ENCODE measurements at regions not wholly inside any gene's neighbourhood (a gene's known extent, or its start where the extent isn't known, plus 50 kb on each side); places are given as distances from the start of the nearest gene placed in this dataset.

- CTCF ChIA-PET, result interaction anchor here (0.8 to 2.6 kb wide), 2 partner anchors 9 to 11 kb away, joined by 5 to 6 read pairs; no protein-coding TSS in a partner anchor
- DNase-seq (ENCODE audit: extremely low spot score), result no peak
- POLR2A ChIA-PET, result no interaction called here
- no peak for TF ChIP-seq CTCF (IDR thresholded peaks at IDR 0.05; ENCODE audit: control extremely low read depth, extremely low read depth, low read depth, missing control alignments)
Observed at GRCh38 chr11:91173701-91174100, 950.9 kb upstream of the CHORDC1 start.

- no peak for TF ChIP-seq CTCF (IDR thresholded peaks at IDR 0.05; ENCODE audit: control extremely low read depth, extremely low read depth, low read depth, missing control alignments)
- ChIA-PET POLR2A (no interaction called here), CTCF (no interaction called here)
- no peak for DNase-seq (ENCODE audit: extremely low spot score)
Observed at GRCh38 chr11:91170711-91171110, 947.9 kb upstream of the CHORDC1 start.

GRCh38 chr11:91164452-91164822 lies 941.6 kb upstream of the CHORDC1 start:
- DNase-seq (ENCODE audit: extremely low spot score), result no peak
- CTCF ChIA-PET, result no interaction called here
- POLR2A ChIA-PET, result no interaction called here
- TF ChIP-seq CTCF (IDR thresholded peaks at IDR 0.05; ENCODE audit: control extremely low read depth, extremely low read depth, low read depth, missing control alignments), result no peak

GRCh38 chr11:91163619-91164451 lies 941.0 kb upstream of the CHORDC1 start:
- POLR2A ChIA-PET, result no interaction called here

GRCh38 chr11:91160661-91161060 lies 937.8 kb upstream of the CHORDC1 start:
- CTCF ChIA-PET, result no interaction called here
- no peak for DNase-seq (ENCODE audit: extremely low spot score)
- POLR2A ChIA-PET, result no interaction called here
- TF ChIP-seq CTCF (IDR thresholded peaks at IDR 0.05; ENCODE audit: control extremely low read depth, extremely low read depth, low read depth, missing control alignments), result no peak

More at GRCh38 chr11:91163619-91164451, 941.0 kb upstream of the CHORDC1 start:
- no peak for DNase-seq (ENCODE audit: extremely low spot score)
- no peak for TF ChIP-seq CTCF (IDR thresholded peaks at IDR 0.05; ENCODE audit: control extremely low read depth, extremely low read depth, low read depth, missing control alignments)
- CTCF ChIA-PET, result no interaction called here

- no peak for DNase-seq (ENCODE audit: extremely low spot score)
- TF ChIP-seq CTCF (IDR thresholded peaks at IDR 0.05; ENCODE audit: control extremely low read depth, extremely low read depth, low read depth, missing control alignments), result no peak
- ChIA-PET CTCF (no interaction called here), POLR2A (no interaction called here)
Observed at GRCh38 chr11:91158891-91159537, 936.2 kb upstream of the CHORDC1 start.

All from GM10248 (cell line).